HEK293 (cell line): ENCODE measurements at regions not wholly inside any gene's neighbourhood (a gene's known extent, or its start where the extent isn't known, plus 50 kb on each side); places are given as distances from the start of the nearest gene placed in this dataset.

Experiments
- SETDB1 ChIP-seq: IDR thresholded peaks from one replicate; pipeline ENCODE4 v1.6.1; 2017; ENCODE audit warnings: mild to moderate bottlenecking, low read length, moderate library complexity, mixed read lengths; ENCODE audit not compliant: insufficient read length
- WT1 ChIP-seq: fragments of 450-650 bp; formaldehyde crosslinking; IDR thresholded peaks from 2 replicates; pipeline ENCODE4 v1.5.1; 2016; ENCODE audit warnings: missing biosample characterization, missing genetic modification characterization
- ZNF530 ChIP-seq: fragments of 450-650 bp; formaldehyde crosslinking; IDR thresholded peaks from 2 replicates; pipeline ENCODE4 v1.5.1; 2016; ENCODE audit warnings: low read depth, missing biosample characterization, missing genetic modification characterization
- ZNF660 ChIP-seq: fragments of 450-650 bp; IDR thresholded peaks from 2 replicates; pipeline ENCODE4 v1.5.1; 2018; ENCODE audit warnings: missing biosample characterization, mild to moderate bottlenecking, missing genetic modification characterization
- TF ChIP-seq, protein P1 (sequence below): fragments of 450-650 bp; formaldehyde crosslinking; IDR thresholded peaks from 2 replicates; pipeline ENCODE4 v1.5.1; 2016; ENCODE audit warnings: missing biosample characterization, missing genetic modification characterization

DNA sequence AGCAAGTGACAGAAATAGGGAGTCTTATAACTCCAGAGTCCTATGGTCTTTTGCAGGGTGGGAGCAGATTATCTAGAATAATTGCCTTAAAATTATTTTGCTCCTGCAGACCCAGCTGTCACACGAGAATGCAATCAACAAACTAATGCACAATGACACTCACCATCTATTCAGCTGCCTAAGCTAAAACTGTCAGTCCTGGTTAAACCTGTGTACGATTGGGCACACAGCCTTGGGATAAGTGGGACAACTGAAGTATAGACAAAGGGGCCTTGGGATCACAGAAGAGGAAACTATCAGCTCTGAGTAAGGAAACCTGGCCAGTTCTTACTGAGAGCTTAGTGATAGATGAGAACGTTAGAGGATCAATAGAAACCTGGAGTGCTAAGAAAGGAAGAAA is 595.9 kb upstream of the KIRREL3 start:
- no peak for TF ChIP-seq SETDB1
- no peak for TF ChIP-seq WT1 (tag by site-specific recombination)
- TF ChIP-seq, protein P1, sequence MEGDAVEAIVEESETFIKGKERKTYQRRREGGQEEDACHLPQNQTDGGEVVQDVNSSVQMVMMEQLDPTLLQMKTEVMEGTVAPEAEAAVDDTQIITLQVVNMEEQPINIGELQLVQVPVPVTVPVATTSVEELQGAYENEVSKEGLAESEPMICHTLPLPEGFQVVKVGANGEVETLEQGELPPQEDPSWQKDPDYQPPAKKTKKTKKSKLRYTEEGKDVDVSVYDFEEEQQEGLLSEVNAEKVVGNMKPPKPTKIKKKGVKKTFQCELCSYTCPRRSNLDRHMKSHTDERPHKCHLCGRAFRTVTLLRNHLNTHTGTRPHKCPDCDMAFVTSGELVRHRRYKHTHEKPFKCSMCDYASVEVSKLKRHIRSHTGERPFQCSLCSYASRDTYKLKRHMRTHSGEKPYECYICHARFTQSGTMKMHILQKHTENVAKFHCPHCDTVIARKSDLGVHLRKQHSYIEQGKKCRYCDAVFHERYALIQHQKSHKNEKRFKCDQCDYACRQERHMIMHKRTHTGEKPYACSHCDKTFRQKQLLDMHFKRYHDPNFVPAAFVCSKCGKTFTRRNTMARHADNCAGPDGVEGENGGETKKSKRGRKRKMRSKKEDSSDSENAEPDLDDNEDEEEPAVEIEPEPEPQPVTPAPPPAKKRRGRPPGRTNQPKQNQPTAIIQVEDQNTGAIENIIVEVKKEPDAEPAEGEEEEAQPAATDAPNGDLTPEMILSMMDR (tag by site-specific recombination) = no peak
- no peak for TF ChIP-seq ZNF660 (tag by site-specific recombination)
- no peak for TF ChIP-seq ZNF530 (tag by site-specific recombination)
